ENCODE measurements at regions not wholly inside any gene's neighbourhood (a gene's known extent, or its start where the extent isn't known, plus 50 kb on each side); places are given as distances from the start of the nearest gene placed in this dataset.
"Not testable (repeated sequence)": the region's sequence is repeated elsewhere in the genome, so short reads cannot be mapped to it uniquely, and the experiment has no call there.

GRCh38 chr4:97317671-97318070, 825.6 kb downstream of the STPG2 start:
- Histone ChIP-seq H3K36me3 (no peaks in the 10 kb centered on the region), H3K27ac (no peak overlapping the region), H3K27me3 (no peaks in the 10 kb centered on the region), H3K4me1 (no peaks in the 10 kb centered on the region), H3K4me3 (no peak overlapping the region), H3K9me3 (peaks cover 4% of the 10 kb centered on the region)
- no peak for DNase-seq (ENCODE audit: low spot score in 2 of 2)
- TF ChIP-seq EP300 (IDR thresholded peaks at IDR 0.05) (no peak), POLR2AphosphoS5 (IDR thresholded peaks at IDR 0.05) (no peak), CTCF (IDR thresholded peaks at IDR 0.05) (no peak), POLR2A (IDR thresholded peaks at IDR 0.05) (no peak)
- WGBS: 45% methylated on average over 2 of the region's 2 CpGs

GRCh38 chr4:97325751-97326150, 817.5 kb downstream of the STPG2 start:
- H3K9me3 ChIP-seq; H3K27ac ChIP-seq; H3K4me1 ChIP-seq; H3K36me3 ChIP-seq; H3K27me3 ChIP-seq; DNase-seq (ENCODE audit: low spot score in 2 of 2); H3K4me3 ChIP-seq: not testable (repeated sequence)
- 60% methylated on average over 1 of the region's 1 CpG for WGBS

GRCh38 chr4:97330917-97331316, 812.4 kb downstream of the STPG2 start:
- Histone ChIP-seq H3K9me3 (no peaks in the 10 kb centered on the region), H3K4me3 (no peak overlapping the region), H3K4me1 (no peaks in the 10 kb centered on the region), H3K27ac (no peak overlapping the region), H3K27me3 (no peaks in the 10 kb centered on the region), H3K36me3 (no peaks in the 10 kb centered on the region)
- TF ChIP-seq CTCF (IDR thresholded peaks at IDR 0.05) (no peak), POLR2AphosphoS5 (IDR thresholded peaks at IDR 0.05) (no peak), POLR2A (IDR thresholded peaks at IDR 0.05) (no peak), EP300 (IDR thresholded peaks at IDR 0.05) (no peak)
- WGBS: 21% methylated on average over 1 of the region's 1 CpG
- DNase-seq (ENCODE audit: low spot score in 2 of 2): no peak

GRCh38 chr4:97334348-97334747, 808.9 kb downstream of the STPG2 start:
- no peak for DNase-seq (ENCODE audit: low spot score in 2 of 2)
- Histone ChIP-seq H3K9me3 (no peaks in the 10 kb centered on the region), H3K4me3 (no peak overlapping the region), H3K36me3 (no peaks in the 10 kb centered on the region), H3K4me1 (no peaks in the 10 kb centered on the region), H3K27ac (no peak overlapping the region), H3K27me3 (no peaks in the 10 kb centered on the region)
- 77% methylated on average over 2 of the region's 2 CpGs for WGBS
- no peak for TF ChIP-seq POLR2A (IDR thresholded peaks at IDR 0.05)
- TF ChIP-seq EP300 (IDR thresholded peaks at IDR 0.05): no peak
- no peak for TF ChIP-seq CTCF (IDR thresholded peaks at IDR 0.05)
- no peak for TF ChIP-seq POLR2AphosphoS5 (IDR thresholded peaks at IDR 0.05)

GRCh38 chr4:97349468-97350186, 793.6 kb downstream of the STPG2 start:
- peaks cover under 1% of the 10 kb centered on the region for H3K9me3 ChIP-seq
- H3K4me3 ChIP-seq: no peak overlapping the region
- H3K36me3 ChIP-seq: no peaks in the 10 kb centered on the region
- DNase-seq (ENCODE audit: low spot score in 2 of 2): no peak
- H3K4me1 ChIP-seq: no peaks in the 10 kb centered on the region
- H3K27me3 ChIP-seq: no peaks in the 10 kb centered on the region
- no peak overlapping the region for H3K27ac ChIP-seq
- no peak for TF ChIP-seq POLR2A (IDR thresholded peaks at IDR 0.05)
- no peak for TF ChIP-seq POLR2AphosphoS5 (IDR thresholded peaks at IDR 0.05)
- TF ChIP-seq CTCF (IDR thresholded peaks at IDR 0.05): no peak
- no peak for TF ChIP-seq EP300 (IDR thresholded peaks at IDR 0.05)
- 36% methylated on average over 1 of the region's 1 CpG for WGBS

- 93% methylated on average over 1 of the region's 1 CpG for WGBS
- Histone ChIP-seq H3K4me1 (no peaks in the 10 kb centered on the region), H3K27me3 (no peaks in the 10 kb centered on the region), H3K27ac (no peak overlapping the region), H3K4me3 (no peak overlapping the region), H3K36me3 (no peaks in the 10 kb centered on the region), H3K9me3 (peaks cover 5% of the 10 kb centered on the region)
- TF ChIP-seq CTCF (IDR thresholded peaks at IDR 0.05) (no peak), EP300 (IDR thresholded peaks at IDR 0.05) (no peak), POLR2AphosphoS5 (IDR thresholded peaks at IDR 0.05) (no peak), POLR2A (IDR thresholded peaks at IDR 0.05) (no peak)
- no peak for DNase-seq (ENCODE audit: low spot score in 2 of 2)
Measured at GRCh38 chr4:97353876-97354275, 789.4 kb downstream of the STPG2 start.

Measured in suprapubic skin (tissue), 4 donors.